ENCODE measurements at regions not wholly inside any gene's neighbourhood (a gene's known extent, or its start where the extent isn't known, plus 50 kb on each side); places are given as distances from the start of the nearest gene placed in this dataset.

DNA sequence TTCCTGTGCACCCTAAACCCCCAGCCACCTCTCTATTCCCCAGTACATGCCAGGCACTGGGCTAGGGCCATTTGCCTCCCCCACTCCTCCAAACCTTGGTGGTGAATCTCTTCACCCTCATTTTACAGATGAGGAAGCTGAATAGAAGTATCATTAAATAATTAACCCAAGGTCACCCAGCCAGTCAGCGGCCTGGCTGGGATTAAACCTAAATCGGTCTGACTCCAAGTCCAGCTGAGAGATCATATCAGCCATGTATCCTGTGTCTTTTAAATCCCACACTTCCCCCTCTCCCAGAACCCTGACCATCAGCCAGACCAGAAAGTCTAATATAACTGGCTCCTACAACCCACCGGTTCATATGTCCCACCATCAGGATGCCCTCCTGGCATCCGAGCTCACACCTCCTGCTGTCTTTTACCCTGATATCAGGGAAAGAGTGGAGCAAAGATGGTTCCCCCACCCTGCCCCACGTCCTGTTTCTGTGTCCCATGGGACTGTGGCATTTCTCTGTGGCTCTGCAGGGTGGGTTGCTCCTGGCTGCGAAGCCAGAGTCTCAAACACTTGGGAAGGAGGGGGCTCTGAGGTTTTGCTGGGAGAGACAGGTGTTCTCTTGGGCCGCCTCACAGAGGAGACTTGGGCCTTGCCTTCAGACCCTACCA is 145.3 kb downstream of the VEGFA start:
- no TSS peak for BruUV-seq (replicated peaks)
- H4K20me1 ChIP-seq (ENCODE audit: low read length): no peaks in the 10 kb centered on the region
- TF ChIP-seq EZH2phosphoT487 (IDR thresholded peaks at IDR 0.05; ENCODE audit: borderline replicate concordance, low read length) (no peak), EZH2 (IDR thresholded peaks at IDR 0.05; ENCODE audit: low read length, unreplicated experiment) (no peak)
- TF ChIP-seq, protein P1, sequence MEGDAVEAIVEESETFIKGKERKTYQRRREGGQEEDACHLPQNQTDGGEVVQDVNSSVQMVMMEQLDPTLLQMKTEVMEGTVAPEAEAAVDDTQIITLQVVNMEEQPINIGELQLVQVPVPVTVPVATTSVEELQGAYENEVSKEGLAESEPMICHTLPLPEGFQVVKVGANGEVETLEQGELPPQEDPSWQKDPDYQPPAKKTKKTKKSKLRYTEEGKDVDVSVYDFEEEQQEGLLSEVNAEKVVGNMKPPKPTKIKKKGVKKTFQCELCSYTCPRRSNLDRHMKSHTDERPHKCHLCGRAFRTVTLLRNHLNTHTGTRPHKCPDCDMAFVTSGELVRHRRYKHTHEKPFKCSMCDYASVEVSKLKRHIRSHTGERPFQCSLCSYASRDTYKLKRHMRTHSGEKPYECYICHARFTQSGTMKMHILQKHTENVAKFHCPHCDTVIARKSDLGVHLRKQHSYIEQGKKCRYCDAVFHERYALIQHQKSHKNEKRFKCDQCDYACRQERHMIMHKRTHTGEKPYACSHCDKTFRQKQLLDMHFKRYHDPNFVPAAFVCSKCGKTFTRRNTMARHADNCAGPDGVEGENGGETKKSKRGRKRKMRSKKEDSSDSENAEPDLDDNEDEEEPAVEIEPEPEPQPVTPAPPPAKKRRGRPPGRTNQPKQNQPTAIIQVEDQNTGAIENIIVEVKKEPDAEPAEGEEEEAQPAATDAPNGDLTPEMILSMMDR (conservative IDR thresholded peaks at IDR 0.05; ENCODE audit: low read depth, low read length): no peak
- H3K4me3 ChIP-seq (ENCODE audit: low read length): no peak overlapping the region
- H3K4me2 ChIP-seq (ENCODE audit: low read length): no peak overlapping the region
- H3K9me2 ChIP-seq (replicated peaks; ENCODE audit: low read length): no peaks in the 10 kb centered on the region
- CTCF ChIA-PET: no interaction called here
- no peaks in the 10 kb centered on the region for H3K4me1 ChIP-seq (ENCODE audit: insufficient read depth, low read length)
- no peaks in the 10 kb centered on the region for H3F3A ChIP-seq (ENCODE audit: low read length, unreplicated experiment)
- no peak overlapping the region for H3K27ac ChIP-seq (ENCODE audit: low read length)
- H3K9me3 ChIP-seq (ENCODE audit: low read length): no peaks in the 10 kb centered on the region
- no peaks in the 10 kb centered on the region for H3K79me2 ChIP-seq (ENCODE audit: low read length)
- no peak overlapping the region for H3K9ac ChIP-seq (ENCODE audit: low read length)
- ATAC-seq: no peak
- no peaks in the 10 kb centered on the region for H3K36me3 ChIP-seq (ENCODE audit: low read depth, low read length)
- no peak for DNase-seq
- no peak overlapping the region for H2AFZ ChIP-seq (ENCODE audit: low read length)
- intact Hi-C loops (cut with micrococcal nuclease): no loop called here
- H3K27me3 ChIP-seq (ENCODE audit: low read length): no peaks in the 10 kb centered on the region
- POLR2A ChIA-PET (ENCODE audit: unreplicated experiment): no interaction called here

DNA sequence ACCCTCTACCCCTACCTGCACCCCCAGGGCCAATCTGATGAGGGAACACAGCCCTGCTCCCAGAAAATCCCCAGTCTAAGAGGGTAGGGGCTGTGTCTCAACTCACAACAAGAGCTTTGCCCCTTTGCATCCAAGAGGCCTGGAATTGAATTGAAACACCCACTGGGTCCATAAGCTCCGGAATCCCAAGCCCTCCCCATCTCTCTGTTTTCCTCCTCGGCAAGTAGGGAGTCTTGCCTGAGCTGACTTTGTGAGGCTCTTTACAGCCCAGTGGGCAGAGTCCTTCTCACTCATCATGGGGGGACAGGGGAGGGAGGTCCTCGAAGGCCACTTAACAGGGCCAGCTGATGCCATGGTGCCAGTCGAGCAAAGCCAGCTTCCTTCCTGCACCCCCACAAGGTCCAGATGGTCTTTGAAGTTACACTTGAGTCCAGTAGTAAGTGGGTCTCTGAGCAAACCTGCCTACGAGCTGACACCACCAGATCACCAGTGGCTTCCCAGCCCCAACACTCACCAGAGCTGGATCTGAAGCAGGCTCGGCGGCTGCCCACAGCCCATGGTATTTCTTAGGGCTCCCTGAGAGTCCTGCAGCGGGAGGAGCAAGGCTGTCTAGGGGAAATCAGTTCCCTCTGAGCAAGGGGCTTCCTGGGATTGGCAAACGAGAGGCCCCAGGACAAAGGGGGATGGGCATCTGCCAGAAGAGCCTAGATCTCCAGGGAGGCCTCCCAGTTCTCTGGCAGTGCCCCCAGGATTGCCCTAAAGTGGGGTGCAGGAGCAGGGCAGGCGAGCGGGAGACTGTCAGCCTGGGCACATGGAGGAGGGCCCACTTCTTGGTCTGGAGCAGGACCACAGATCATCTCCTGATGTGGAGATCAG is 144.5 kb downstream of the VEGFA start:
- Histone ChIP-seq H3K27ac (ENCODE audit: low read length) (no peak overlapping the region), H4K20me1 (ENCODE audit: low read length) (no peaks in the 10 kb centered on the region), H3K9me2 (replicated peaks; ENCODE audit: low read length) (no peaks in the 10 kb centered on the region), H3K4me2 (ENCODE audit: low read length) (no peak overlapping the region), H3K27me3 (ENCODE audit: low read length) (no peaks in the 10 kb centered on the region), H3K36me3 (ENCODE audit: low read depth, low read length) (no peaks in the 10 kb centered on the region), H3K9ac (ENCODE audit: low read length) (no peak overlapping the region), H2AFZ (ENCODE audit: low read length) (no peak overlapping the region), H3K4me1 (ENCODE audit: insufficient read depth, low read length) (no peaks in the 10 kb centered on the region), H3K9me3 (ENCODE audit: low read length) (no peaks in the 10 kb centered on the region), H3K4me3 (ENCODE audit: low read length) (no peak overlapping the region), H3K79me2 (ENCODE audit: low read length) (no peaks in the 10 kb centered on the region), H3F3A (ENCODE audit: low read length, unreplicated experiment) (no peaks in the 10 kb centered on the region)
- no peak for ATAC-seq
- DNase-seq: no peak
- BruUV-seq (replicated peaks): no TSS peak
- ChIA-PET CTCF (no interaction called here), POLR2A (ENCODE audit: unreplicated experiment) (interaction anchor here (0.6 kb wide), 1 partner anchor 12 kb away, joined by 3 read pairs; no protein-coding TSS in a partner anchor)
- TF ChIP-seq, protein P1 (conservative IDR thresholded peaks at IDR 0.05; ENCODE audit: low read depth, low read length): no peak
- TF ChIP-seq EZH2 (IDR thresholded peaks at IDR 0.05; ENCODE audit: low read length, unreplicated experiment) (no peak), EZH2phosphoT487 (IDR thresholded peaks at IDR 0.05; ENCODE audit: borderline replicate concordance, low read length) (no peak)
- intact Hi-C loops (cut with micrococcal nuclease): no loop called here
